Mesothelial cell of epicardium (in vitro differentiated cells): ENCODE measurements at regions not wholly inside any gene's neighbourhood (a gene's known extent, or its start where the extent isn't known, plus 50 kb on each side); places are given as distances from the start of the nearest gene placed in this dataset.

Experiments
- DNase-seq, 2 experiments: peaks; one replicate each; pipeline ENCODE4 v3.0.0; 2021; ENCODE audit warnings: low spot score in 2 of 2; ENCODE audit not compliant: unreplicated experiment in 2 of 2
- H3K27ac Mint-ChIP-seq: 2 replicates; pipeline ENCODE4 v1.8.0; 2021; ENCODE audit warnings: mixed read lengths
- H3K27me3 Mint-ChIP-seq: 2 replicates; pipeline ENCODE4 v1.8.0; 2021; ENCODE audit warnings: low read depth, mixed read lengths
- H3K36me3 Mint-ChIP-seq: 2 replicates; pipeline ENCODE4 v1.8.0; 2021; ENCODE audit warnings: mixed read lengths
- H3K4me1 Mint-ChIP-seq: 2 replicates; pipeline ENCODE4 v1.8.0; 2021; ENCODE audit warnings: mixed read lengths
- H3K4me3 Mint-ChIP-seq: 2 replicates; pipeline ENCODE4 v1.8.0; 2021; ENCODE audit warnings: mild to moderate bottlenecking, moderate library complexity, mixed read lengths
- H3K9me3 Mint-ChIP-seq: 2 replicates; pipeline ENCODE4 v1.8.0; 2021; ENCODE audit warnings: mixed read lengths
- CTCF ChIP-seq: fragments of 200-600 bp; sonication (generic); IDR thresholded peaks from one replicate; pipeline ENCODE4 v1.5.0; 2021; ENCODE audit warnings: antibody characterized with exemption; ENCODE audit not compliant: unreplicated experiment

DNA sequence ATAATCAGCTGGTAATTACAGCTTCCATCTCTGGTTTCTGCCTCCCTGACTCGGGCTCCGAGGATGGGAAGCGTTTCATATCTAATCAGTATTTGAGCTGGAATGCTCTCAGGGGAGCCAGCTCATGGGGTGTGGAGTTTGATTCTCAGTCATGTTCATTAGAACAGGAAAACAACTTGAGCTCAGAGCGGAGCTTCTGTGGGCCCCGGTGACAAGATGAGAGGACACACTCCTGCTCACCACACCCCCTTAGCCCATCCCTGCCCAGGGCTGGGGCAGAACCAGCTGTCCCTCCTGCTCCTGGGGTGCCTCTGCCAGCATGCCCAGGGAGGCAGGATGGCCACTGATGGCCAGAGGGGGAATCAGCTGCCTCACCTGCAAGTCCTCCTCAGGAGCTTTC lies 726.0 kb downstream of the PTPRU start:
- no peaks in the 10 kb centered on the region for H3K36me3 Mint-ChIP-seq
- H3K27ac Mint-ChIP-seq: no peak overlapping the region
- TF ChIP-seq CTCF: no peak
- no peak overlapping the region for H3K4me3 Mint-ChIP-seq
- peaks cover 3% of the 10 kb centered on the region for H3K4me1 Mint-ChIP-seq
- peaks cover 17% of the 10 kb centered on the region for H3K27me3 Mint-ChIP-seq
- DNase-seq: no peak
- H3K9me3 Mint-ChIP-seq: no peaks in the 10 kb centered on the region

DNA sequence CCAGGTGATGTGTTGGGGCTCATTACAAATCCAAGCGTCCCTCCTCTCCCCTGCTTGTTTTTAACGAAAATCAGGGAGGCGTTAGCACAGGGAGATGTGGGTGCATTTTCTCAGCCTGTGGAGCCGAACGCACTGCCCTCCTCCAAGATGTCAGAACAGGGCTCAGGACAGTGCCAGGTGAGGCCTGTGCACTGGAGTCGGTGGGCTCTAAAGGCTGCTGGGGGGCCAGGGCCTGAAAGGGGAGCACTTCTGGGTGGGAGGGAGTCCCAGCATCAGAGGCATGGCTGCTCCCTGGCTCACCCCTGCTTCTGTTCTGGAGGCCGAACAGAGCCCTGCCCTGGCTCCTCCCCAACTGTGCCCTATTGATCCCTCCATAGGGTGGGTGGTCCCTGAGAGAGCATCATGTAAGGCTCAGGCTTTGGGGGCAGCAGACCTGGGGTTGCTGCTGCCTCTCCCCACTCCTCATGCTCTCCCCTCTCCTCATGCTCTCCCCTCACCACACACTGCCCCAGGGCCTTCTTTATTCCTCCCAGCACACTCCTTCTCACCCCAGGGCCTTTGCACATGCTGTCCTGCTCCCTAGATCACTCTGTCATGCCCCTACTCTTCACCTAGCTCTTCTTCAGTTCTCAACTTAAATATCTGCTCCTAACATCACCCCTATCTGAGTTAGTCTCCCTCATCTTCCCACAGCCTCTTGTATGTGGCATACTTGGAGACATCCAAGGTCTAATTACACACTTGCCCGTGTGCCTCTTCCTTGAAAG lies 725.2 kb downstream of the PTPRU start:
- peaks cover 24% of the 10 kb centered on the region for H3K27me3 Mint-ChIP-seq
- H3K4me3 Mint-ChIP-seq: no peak overlapping the region
- TF ChIP-seq CTCF: no peak
- H3K9me3 Mint-ChIP-seq: no peaks in the 10 kb centered on the region
- no peaks in the 10 kb centered on the region for H3K36me3 Mint-ChIP-seq
- peaks cover 3% of the 10 kb centered on the region for H3K4me1 Mint-ChIP-seq
- no peak for DNase-seq
- H3K27ac Mint-ChIP-seq: no peak overlapping the region

GRCh38 chr1:29960876-29961275 lies 724.6 kb downstream of the PTPRU start:
- no peak for TF ChIP-seq CTCF
- Mint-ChIP-seq H3K36me3 (no peaks in the 10 kb centered on the region), H3K4me3 (no peak overlapping the region), H3K9me3 (peaks cover 4% of the 10 kb centered on the region), H3K27ac (no peak overlapping the region), H3K27me3 (peaks cover 24% of the 10 kb centered on the region), H3K4me1 (peaks cover 3% of the 10 kb centered on the region)
- DNase-seq: no peak

DNA sequence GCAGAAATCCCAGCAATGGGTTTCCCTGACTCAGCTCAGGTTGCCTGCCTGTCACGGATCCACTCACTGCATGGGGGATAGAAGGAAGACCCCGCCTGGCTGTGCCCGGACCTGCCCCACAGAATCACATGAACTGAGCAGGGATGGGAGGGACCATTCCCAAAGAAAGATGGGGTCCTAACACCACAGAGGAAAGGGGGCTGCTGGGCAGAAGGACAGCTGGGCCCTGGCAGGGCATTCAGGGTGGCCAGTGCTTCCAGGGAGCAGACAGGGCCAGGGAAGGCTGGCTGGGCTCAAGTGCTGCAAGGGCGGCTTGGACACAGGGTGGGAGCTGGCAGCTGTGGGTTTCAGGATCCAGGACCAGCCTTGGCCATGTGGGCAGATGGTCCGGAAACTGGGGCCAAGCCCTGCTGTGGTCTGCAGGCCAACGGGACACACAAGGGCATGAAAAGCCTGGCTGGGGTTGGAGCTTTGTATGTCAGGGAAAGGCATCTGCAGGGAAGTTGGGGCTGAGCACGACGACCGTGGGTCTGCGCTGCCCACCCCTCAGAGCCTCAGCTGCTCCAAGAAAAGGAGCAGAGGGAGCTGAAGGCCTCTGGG lies 723.9 kb downstream of the PTPRU start:
- Mint-ChIP-seq H3K4me3 (no peak overlapping the region), H3K9me3 (peaks cover 4% of the 10 kb centered on the region), H3K36me3 (no peaks in the 10 kb centered on the region), H3K27me3 (peaks cover 26% of the 10 kb centered on the region), H3K4me1 (peaks cover 3% of the 10 kb centered on the region), H3K27ac (no peak overlapping the region)
- TF ChIP-seq CTCF: no peak
- DNase-seq: no peak

DNA sequence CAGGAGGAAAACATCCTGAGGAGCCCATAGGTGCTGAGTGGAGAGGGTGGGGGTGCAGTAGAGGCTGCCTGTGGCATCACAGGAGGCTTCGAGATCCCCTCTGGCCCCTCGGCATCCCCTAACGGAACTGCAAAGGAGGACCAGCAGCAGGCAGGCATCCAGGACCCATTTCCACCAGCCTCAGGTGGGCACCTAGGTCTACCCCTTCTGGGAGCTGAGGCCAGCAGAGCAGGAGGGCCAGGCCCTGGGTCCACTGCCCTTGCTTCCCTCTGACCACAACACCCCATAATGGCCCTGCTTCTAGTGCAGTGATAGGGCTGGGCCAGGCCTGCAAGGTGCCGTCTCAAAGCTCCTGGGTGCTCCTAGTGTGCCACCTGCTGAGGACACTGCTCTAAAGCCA lies 723.0 kb downstream of the PTPRU start:
- no peak for DNase-seq

More for the DNA sequence above, 723.0 kb downstream of the PTPRU start:
- no peaks in the 10 kb centered on the region for H3K36me3 Mint-ChIP-seq
- H3K4me1 Mint-ChIP-seq: no peaks in the 10 kb centered on the region
- H3K4me3 Mint-ChIP-seq: no peak overlapping the region
- no peak for TF ChIP-seq CTCF
- peaks cover 4% of the 10 kb centered on the region for H3K9me3 Mint-ChIP-seq
- no peak overlapping the region for H3K27ac Mint-ChIP-seq
- peaks cover 33% of the 10 kb centered on the region for H3K27me3 Mint-ChIP-seq
